NCI-H2029 treated with DMSO at 0.1 percent for 48 hours (cell line): ENCODE measurements at regions not wholly inside any gene's neighbourhood (a gene's known extent, or its start where the extent isn't known, plus 50 kb on each side); places are given as distances from the start of the nearest gene placed in this dataset.

ENCODE experiments used
- DNase-seq: peaks from one replicate; lab custom pipeline; 2025; lab: John Stamatoyannopoulos, UW

- no peak for DNase-seq
Measured at GRCh38 chr2:5751873-5752482, 59.8 kb downstream of the SOX11 start.

- no peak for DNase-seq
Measured at GRCh38 chr2:5756272-5756671, 64.1 kb downstream of the SOX11 start.

- DNase-seq = no peak
Measured at GRCh38 chr2:5758346-5758745, 66.2 kb downstream of the SOX11 start.

- no peak for DNase-seq
Measured at GRCh38 chr2:5759949-5760348, 67.8 kb downstream of the SOX11 start.

- DNase-seq = no peak
Measured at GRCh38 chr2:5763531-5763930, 71.3 kb downstream of the SOX11 start.

GRCh38 chr2:5764041-5764440, 71.9 kb downstream of the SOX11 start:
- DNase-seq = no peak

GRCh38 chr2:5766056-5766455, 73.9 kb downstream of the SOX11 start:
- DNase-seq = no peak

GRCh38 chr2:5766561-5766960, 74.4 kb downstream of the SOX11 start:
- DNase-seq = no peak

- no peak for DNase-seq
Measured at GRCh38 chr2:5777131-5777535, 84.9 kb downstream of the SOX11 start.

GRCh38 chr2:5781679-5782078, 89.5 kb downstream of the SOX11 start:
- DNase-seq = no peak

GRCh38 chr2:5782103-5782502, 89.9 kb downstream of the SOX11 start:
- DNase-seq = no peak

- DNase-seq = no peak
Measured at GRCh38 chr2:5788447-5788846, 96.3 kb downstream of the SOX11 start.

GRCh38 chr2:5791371-5791770, 99.2 kb downstream of the SOX11 start:
- no peak for DNase-seq

- DNase-seq = no peak
Measured at GRCh38 chr2:5794012-5794411, 101.8 kb downstream of the SOX11 start.

- no peak for DNase-seq
Measured at GRCh38 chr2:5798084-5798483, 105.9 kb downstream of the SOX11 start.

- no peak for DNase-seq
Measured at GRCh38 chr2:5799348-5799747, 107.2 kb downstream of the SOX11 start.

- DNase-seq = no peak
Measured at GRCh38 chr2:5803547-5803946, 111.4 kb downstream of the SOX11 start.

GRCh38 chr2:5818961-5819600, 126.9 kb downstream of the SOX11 start:
- DNase-seq = no peak

GRCh38 chr2:5824126-5824525, 131.9 kb downstream of the SOX11 start:
- DNase-seq = no peak

GRCh38 chr2:5825686-5826085, 133.5 kb downstream of the SOX11 start:
- DNase-seq = no peak

- no peak for DNase-seq
Measured at GRCh38 chr2:5826979-5827655, 134.9 kb downstream of the SOX11 start.

- DNase-seq = no peak
Measured at GRCh38 chr2:5834501-5834900, 142.3 kb downstream of the SOX11 start.

GRCh38 chr2:5839550-5839949, 147.4 kb downstream of the SOX11 start:
- no peak for DNase-seq

- DNase-seq = no peak
Measured at GRCh38 chr2:5841126-5841525, 148.9 kb downstream of the SOX11 start.
